Activated CD4-positive, alpha-beta T cell treated with anti-CD3 and anti-CD28 coated beads, Interleukin-2, Interleukin-4, amounts not matched to agents 100 ng/mL and 50 ng/mL, durations not matched to agents 16 hours and 8 hours (primary cell): ENCODE measurements at regions not wholly inside any gene's neighbourhood (a gene's known extent, or its start where the extent isn't known, plus 50 kb on each side); places are given as distances from the start of the nearest gene placed in this dataset.

Experiments used
- DNase-seq: peaks from one replicate; pipeline ENCODE4 v3.0.0-alpha.2; 2020; ENCODE audit warnings: low spot score

DNA sequence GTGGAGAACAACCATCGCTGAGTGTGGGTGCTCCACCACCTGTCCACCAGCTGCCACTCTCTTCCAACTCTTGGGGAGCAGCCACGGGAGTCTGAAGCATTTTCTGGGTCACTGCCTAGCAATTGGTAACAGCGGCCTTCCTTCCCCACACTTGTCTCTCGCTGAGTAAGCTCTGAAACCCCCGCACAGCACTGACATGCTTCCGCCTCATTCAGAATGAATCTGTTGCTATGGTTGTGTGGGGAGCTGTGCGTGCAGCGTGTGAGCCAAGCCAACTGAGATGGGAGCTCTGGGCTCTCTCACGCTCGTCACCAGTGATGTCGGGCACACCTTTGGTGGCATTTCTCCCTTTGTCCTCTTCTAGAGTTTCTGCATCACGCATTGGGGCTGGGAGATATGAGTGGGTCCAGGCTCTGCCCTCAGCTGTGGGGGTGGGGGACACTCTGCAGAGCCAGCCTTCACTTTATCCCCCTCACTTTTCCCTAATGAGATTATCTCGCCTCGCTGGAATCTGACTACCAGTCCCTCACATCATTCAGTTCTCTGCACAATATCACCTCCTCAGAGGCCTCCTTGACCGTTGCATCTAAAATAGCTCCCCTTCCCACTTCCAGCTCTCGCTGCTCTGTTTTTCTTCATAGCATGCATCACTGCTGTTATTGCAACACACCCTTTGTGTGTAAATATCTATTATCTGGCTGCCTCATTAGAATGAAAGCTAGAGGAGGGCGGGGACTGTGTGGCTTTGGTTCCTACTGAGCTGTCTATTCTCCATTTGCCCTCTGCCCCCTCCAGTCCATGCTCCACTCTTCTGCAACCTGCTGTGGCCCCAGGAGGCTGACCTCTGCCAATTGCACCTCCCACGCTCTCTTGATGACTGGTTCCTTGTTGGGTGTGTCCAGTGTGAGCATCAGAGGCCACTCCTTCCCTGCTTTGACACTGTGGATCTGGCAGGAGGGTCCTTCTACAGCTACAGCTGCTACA lies 569.9 kb upstream of the CADM1 start:
- peak; percentile 15 for DNase-seq

DNA sequence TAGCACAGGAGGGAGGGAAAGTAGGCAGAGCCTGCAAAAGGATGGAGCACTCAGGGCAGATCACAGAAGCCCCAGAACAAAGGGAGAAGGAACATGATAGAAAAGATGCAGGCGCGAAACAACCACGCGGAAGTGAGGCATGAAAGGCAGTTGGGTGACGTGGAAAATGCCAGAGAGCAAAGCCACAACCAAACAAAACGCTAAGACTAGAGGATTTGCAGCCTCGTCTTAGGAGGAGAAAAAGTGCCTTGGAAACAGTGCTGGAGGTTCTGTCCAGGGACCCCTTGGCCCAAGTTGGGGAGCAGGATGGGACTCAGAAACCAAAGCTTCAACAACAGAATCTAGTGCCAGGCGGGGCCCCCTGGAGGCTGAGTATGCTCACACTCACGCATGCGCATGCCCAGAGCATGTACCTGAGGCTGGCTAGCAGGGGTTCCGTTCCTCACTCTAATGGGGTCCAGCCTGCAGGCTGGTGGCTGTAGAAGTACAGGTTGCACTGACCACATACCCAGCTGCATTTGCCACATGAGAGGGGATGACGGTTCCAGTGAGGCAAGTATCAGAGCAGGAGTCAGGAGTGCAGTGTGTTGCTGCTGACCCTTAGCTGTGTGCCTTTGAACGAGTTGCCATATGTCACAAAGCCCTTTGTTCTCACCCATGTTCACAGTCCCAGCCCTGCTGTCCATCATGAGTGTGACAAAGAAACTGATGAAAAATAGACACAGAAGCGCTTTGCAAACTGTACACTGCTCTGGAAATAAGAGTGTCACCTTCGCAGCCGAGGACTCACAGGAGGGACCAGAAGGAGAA lies 568.6 kb upstream of the CADM1 start:
- no peak for DNase-seq

DNA sequence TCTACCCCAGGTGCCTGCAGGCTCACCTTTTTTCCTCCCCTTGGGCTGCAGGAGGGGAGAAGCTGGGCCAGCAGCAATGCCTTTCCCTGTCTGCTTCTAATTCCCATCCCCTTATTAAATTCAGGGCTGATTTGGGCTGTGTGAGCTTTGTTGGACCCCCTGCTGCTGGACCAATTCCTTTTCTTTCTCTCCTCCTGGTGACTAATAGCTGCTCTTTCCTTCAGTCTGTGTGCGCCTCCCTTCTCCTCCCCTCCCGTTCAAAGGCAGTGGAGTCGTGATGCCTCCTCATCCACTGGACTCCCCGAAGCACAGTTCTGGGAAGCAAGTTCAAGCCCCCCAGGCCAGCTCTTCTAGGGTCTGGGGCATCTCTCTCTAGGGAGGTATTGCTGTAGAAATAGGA lies 567.9 kb upstream of the CADM1 start:
- DNase-seq = no peak

DNA sequence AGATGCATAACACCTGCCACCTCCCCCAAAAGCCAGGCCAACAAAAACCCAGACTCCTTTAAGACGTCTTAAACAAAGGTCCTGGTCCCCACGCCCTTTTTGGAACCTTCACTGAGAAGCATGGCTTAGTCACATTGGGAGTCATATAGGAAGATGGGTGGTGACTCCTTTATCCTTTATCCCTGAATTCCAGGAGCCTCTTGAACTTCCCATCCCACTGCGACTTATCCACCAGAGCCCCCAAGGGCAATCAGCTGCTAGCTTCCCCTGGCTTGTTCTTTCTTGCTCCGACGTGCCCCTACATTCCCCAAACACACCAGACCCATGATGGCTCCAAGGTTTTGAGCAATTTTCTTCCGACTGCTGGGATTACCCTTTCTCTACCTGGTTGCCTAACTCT lies 567.0 kb upstream of the CADM1 start:
- no peak for DNase-seq

DNA sequence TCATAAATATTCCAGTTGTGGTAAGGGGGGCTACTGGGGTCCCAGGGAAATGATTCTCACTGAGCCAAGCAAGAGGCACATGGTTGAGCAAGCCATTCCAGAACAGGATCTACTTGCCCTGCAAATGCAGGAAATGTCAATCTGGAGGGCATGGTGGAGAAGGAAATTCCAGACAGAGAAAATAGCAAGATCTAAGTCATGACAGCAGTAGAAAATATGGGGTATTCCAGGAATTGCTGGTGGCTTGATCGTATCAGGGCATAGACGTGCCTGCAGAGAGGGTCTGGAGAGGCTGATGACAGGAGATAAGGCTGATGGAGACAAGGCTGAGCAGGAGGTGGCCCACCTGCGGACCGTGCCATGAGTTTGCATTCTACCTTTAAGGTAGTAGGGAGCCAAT lies 566.3 kb upstream of the CADM1 start:
- no peak for DNase-seq

DNA sequence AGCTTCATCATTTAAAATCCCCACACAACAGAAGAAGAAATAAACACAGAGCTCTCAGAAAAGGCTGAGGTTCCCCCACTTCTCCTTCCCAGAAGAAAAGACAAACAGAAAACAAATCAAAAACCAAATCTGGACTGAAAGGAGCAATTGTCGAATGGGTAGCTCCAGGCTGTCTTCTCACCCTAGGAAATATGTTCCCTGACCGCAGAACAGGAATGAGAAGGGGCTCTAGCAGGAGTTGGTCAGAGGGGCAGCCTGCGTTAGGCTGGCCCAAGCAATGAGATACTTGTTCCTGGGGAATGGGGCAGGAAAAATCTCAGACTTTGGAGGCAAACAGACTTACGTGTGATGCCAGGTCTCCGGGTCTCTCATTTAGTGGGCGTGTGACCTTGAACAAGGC lies 562.6 kb upstream of the CADM1 start:
- DNase-seq = no peak

DNA sequence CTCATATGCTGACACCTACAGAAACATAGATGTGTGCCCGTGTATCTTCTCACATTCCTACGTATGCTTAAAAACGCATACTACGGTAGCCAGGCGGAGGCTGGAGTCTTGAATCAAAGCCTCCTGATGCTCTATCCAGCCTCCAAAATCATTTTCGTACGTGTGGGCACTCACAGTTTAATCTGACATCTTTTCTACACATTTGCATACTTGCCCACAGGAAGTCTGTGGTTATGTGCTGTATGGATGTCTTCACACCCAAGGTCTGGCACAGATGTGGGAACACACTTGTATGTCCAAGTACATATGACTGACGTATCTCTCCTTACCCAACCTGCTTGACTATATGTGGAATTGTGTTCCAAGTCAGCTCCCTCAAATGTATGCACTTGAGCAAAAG lies 561.8 kb upstream of the CADM1 start:
- no peak for DNase-seq

DNA sequence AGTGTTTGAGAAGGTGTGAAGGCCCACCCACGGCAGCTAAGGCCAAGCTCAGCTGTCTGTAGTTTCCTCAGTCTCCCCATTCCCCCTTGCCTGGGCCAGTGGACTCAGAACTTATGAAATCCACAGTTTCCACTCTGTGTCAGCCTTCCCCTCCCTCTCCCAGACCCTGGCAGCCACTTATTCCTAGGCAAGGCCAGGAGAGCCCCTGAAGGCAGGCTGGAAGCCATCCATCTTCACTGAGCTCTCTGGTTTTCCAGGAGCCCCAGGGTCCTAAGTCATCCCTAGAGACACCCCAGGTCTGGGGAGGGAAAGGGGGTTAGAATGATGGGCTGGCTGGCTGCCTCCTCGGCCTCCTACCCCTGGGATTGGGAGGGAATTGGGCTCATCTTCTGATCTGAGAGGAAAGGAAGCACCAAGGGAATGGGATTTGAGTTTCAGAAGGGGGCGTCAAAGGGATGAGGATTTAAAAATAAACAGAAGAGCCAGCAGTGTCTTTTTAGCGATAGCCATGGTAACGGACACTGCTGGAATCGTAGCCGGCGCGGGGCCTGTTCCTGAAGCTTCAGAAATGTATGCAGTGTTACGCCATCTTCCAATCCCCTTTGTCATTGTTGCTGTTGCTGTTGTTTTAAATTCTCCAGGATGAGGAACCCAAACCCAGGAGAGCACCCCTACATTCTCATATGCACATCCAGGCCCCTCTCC lies 561.1 kb upstream of the CADM1 start:
- DNase-seq = no peak

DNA sequence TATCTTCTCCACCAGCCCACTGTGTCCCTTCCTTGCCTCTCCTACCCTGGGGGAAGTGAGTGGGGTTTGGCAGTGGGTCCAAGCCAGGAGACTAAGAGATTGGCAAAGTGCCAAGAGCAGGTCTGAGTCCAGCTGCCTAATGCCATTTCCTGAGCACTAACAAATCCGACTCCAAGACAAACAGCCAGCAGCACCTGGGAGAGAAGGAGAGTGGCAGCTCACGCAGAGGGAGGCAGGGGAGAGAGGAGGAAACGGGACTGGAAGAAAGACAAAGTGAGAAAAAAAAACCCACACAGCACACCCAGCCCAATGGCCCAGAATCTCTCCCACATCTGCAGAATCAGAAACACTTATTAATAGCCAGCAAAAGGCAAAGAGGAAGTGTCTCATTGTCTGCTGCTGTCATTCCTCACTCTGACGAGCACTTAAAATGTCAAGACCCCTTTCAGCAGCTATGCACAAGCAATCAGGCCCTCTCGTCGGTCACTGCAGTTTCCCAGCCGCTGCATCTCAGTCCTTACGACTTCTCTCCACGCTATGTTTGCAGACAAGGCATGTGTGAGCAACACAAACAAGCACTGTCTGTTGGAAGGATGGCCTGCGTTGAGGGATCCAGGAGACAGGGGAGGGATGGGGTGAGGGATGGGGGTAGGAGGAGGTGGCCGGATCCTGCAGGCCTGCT lies 558.4 kb upstream of the CADM1 start:
- DNase-seq = no peak

DNA sequence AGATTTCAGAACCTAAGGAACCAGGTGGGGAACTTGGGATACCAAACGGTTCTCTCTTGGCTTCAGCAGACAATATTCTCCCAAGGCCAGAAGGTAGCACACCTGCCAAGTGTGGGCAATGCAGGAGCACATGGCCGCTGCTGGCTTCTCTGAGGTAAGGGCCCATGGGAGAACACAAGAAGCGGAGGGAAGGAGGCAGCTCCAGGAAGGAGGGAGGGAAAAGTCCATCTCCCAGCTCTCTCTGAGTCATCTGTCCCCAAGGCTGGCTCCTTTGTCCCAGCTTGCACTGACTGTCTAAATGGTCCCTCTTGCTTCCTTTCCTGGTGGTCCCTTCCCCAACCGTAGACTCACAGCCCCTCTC lies 557.9 kb upstream of the CADM1 start:
- no peak for DNase-seq

DNA sequence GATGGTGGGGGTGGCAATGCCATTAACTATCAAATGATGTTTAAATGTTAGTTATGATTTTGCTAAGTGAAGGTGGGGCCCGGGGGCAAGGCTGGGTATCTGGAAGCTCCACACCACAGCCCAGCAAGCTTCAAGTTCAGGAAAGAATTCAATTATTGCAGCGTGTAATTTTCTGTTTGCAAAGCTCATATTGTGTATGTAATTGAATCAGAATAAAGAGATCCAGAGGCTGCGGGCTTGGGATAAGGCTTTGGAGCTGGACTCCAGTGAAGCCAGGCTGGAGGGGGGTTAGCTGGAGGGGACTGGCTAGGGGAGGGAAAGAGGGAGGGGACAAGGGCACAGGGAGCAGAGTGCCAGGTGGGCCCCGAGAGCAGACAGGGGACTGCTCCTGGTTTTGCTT lies 557.1 kb upstream of the CADM1 start:
- no peak for DNase-seq

DNA sequence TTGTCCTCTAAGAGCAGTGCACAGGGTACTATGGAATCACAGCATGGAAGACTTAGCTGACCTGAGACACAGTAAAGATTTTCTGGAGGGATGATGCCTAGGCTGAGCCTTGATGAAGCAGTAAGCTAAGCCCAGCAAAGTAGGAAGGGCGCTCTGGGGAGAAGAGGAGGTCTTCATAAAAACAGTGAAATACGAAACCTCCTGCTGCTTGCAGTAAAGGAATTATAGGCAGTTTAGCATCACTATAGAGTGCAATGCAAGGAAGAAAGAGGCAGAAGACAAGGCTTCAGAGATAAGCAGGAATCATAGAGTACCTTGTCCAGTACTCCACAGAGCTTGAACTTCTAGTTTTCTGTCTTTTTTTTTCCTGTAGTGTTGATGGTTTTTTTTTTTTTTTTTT lies 555.7 kb upstream of the CADM1 start:
- DNase-seq = no peak

DNA sequence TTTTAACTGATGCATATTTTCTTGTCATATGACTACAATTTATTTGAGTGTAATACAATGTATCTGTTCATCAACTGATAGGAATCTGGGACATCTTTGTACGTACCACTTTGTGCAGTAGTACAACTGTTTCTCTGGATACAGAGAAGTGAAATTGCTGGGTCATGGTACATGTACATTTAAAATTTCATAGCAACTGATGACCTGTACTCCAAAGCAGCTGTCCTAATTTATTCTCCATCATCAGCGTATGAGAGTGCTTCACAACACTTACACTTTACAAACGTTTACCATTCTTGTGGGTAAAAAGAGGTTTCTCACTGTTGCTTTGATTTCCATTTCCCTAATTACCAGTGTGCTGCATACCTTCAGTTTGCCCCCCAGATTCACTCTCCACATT lies 552.8 kb upstream of the CADM1 start:
- DNase-seq = no peak

DNA sequence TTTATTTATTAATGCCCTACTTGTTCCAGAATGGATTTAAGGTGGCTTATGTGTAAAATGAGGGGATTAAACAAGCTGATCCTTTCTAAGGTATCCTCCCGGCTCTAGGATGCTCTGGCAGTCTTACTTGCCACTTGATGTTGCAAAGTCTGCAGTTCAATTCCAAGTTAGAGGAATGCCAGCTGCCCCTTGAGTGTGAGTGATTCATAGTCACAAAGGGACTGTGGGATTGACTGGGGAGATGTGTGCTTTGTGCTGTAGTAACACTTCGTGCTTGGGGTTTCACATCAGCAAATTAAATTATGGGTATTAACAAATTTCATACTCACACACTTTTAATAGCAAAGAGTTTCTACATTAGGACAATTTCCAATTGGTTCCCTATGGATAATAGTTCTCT lies 550.8 kb upstream of the CADM1 start:
- DNase-seq = no peak

DNA sequence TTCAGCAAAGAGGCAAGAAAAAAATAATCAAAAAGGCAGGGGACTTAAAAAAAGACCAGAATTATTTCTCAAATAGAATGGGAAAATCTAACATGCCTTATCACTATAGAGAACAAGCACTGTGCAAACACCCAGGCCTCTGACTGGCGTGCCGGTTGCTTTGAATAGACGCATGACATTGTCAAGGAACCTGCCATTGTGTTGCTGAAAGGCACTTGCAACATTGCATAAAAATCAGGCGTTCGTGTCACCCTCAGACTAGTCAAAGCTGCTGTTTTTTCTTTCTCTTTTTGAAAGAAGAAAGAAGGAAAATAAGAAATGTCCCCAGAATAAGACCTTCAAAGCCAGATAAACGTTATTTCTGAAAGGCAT lies 549.3 kb upstream of the CADM1 start:
- DNase-seq = no peak

DNA sequence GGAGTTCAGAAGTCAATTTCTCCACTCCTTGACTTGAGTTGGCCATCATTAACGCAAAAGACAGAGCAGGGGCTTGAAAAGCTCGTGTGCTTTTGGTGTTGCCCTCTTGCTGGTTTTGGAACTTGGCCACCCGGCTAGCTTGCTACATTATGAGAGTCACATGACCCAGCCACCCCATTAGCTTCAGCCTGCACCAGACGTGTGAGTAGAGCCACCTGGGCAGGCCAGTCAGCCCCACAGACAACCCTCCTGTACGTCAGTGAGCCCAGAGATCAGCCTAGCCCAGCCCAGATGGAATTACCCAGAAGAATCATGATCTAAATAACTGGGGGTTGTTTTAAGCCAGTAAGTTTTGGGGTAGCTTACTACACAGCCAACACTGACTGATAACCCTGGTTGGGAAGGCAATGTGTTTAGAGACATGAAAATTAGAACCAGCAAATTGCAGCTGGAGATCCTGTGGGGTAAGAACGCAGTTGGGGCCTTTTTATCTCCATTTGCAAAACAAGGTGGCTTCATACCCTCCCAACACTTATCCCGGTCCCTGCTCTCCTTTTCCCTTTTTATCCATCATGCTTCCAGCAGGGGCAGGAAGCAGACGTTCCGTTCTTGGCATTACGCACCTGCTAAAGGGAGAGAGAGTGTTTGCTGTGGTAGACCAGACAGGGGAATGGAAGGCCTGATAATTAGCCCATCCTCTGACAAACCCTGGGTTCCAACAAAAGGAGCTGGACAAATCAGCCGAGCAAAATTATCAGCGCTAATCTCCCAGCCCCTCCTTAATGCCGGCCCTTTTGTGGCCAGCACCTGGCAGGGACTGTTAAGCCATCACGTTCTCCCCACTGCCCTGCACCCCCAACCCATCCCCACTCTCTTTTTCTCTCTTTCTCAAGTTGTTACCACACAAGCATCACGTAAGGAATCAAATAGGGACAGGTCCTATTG lies 548.7 kb upstream of the CADM1 start:
- DNase-seq = no peak

DNA sequence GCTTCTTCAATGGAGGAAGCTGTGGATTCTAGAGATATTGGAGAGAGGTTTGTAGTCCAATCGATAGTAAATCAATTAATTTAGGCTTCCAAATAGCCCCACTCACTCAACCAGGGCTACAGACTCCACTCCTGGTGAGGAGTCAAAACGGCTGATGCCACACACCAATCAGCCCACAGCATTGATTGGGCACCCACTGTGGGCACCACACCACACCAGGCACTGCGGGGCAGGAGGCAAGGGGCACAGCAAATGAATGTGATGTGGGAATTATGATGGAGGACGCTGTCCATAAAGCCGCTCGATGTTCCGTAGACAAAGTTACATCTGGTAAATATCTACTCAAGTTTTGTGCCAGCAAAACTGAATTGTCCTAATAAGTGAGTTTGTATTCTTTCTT lies 547.3 kb upstream of the CADM1 start:
- DNase-seq = no peak

DNA sequence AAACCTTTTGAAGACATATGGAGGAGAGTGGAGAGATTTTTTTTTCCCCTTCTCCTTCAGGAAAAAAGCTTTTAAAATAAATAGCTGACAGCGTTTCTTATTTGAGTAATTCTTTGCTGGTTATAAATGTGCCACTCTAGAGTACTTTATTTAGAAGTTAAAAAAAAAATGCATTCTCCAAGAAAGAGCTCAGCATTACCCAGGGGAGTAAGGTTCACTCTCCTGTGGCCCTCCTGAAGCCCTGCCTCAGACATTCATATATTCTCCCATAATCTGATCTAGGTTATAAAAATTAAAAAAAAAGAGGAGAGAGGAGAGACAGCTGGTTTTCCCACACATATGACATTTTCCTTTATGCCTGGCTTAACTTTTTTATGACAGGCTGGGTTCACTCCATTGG lies 545.2 kb upstream of the CADM1 start:
- no peak for DNase-seq

DNA sequence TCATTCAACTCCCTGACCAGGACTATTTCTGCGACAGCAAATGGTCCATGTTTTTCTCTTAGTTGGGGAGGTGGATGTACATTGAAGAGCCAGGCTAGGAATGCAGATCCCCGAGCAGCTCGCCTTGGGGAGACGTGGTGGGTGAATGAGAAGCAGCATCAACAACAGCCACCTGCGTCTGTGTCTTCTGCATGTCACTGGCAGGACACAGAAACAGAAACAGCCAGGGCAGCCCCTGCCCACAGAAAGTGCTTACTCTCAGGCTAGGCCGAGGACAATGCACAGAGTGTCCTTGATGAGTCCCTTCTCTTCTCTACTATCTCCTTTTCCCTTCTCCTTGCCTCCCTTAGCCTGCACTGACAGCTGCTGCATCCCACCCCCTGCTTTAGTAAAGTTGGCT lies 541.9 kb upstream of the CADM1 start:
- DNase-seq = no peak

DNA sequence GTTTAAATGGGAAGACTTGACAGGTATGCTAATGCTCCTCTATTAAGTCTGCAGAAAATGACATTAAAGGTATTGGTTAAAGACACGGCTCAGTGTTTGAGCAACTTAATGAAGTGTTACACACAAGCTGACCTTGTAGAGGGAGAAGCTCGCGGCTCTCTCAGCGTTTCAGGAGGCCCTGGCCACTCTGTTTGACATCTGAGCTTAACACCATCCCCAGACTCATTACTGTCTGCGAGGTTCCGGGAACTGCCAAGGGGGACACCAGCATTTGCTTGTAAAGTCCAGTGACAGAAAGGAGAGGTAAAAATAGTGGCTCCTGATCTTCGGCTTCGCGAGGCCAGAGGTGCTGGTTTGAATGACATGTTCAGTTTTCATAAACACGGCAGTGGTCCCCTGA lies 540.7 kb upstream of the CADM1 start:
- DNase-seq = no peak

DNA sequence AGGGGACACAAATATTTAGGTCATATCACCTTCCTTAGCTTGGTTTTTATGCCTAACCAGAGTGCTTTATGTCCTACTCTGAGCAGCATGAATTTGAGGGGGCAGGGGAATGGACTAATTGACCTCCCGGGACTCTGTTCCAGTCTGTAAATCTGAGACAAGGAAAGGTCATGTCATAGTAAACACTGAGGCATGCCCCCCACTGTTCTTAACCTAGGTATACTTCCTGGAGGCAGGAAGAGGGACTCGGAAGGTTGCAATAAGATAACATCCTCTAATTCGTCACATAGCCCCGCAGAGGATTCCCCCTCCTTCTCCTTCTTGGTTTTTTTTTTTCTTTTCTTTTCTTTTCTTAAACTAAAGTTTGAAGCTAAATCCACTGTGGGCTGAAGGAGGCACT lies 540.3 kb upstream of the CADM1 start:
- no peak for DNase-seq
